ENCODE measurements at regions not wholly inside any gene's neighbourhood (a gene's known extent, or its start where the extent isn't known, plus 50 kb on each side); places are given as distances from the start of the nearest gene placed in this dataset.
A peak's percentile ranks its signal among the peaks of the same experiment; 100 is the strongest.

GRCh38 chrX:40485102-40485826, 95.5 kb upstream of the ATP6AP2 start:
- no peak for DNase-seq (ENCODE audit: low read depth)

- no peak for DNase-seq (ENCODE audit: low read depth)
These were observed 96.2 kb upstream of the ATP6AP2 start for GRCh38 chrX:40484408-40485091.

GRCh38 chrX:40483502-40483901, 97.3 kb upstream of the ATP6AP2 start:
- no peak for DNase-seq (ENCODE audit: low read depth)

- no peak for DNase-seq (ENCODE audit: low read depth)
These were observed 100.9 kb upstream of the ATP6AP2 start for GRCh38 chrX:40479777-40480318.

- no peak for DNase-seq (ENCODE audit: low read depth)
These were observed 102.2 kb upstream of the ATP6AP2 start for GRCh38 chrX:40478474-40479065.

- DNase-seq (ENCODE audit: low read depth): no peak
These were observed 103.8 kb upstream of the ATP6AP2 start for GRCh38 chrX:40476958-40477357.

GRCh38 chrX:40474645-40475044, 106.1 kb upstream of the ATP6AP2 start:
- no peak for DNase-seq (ENCODE audit: low read depth)

GRCh38 chrX:40474205-40474626, 106.6 kb upstream of the ATP6AP2 start:
- DNase-seq (ENCODE audit: low read depth): no peak

GRCh38 chrX:40473460-40474204, 107.1 kb upstream of the ATP6AP2 start:
- DNase-seq (ENCODE audit: low read depth): no peak

GRCh38 chrX:40471965-40472648, 108.7 kb upstream of the ATP6AP2 start:
- peak; percentile 81 for DNase-seq (ENCODE audit: low read depth)

- DNase-seq (ENCODE audit: low read depth): peak; percentile 3
These were observed 109.8 kb upstream of the ATP6AP2 start for GRCh38 chrX:40470830-40471429.

- no peak for DNase-seq (ENCODE audit: low read depth)
These were observed 111.5 kb upstream of the ATP6AP2 start for GRCh38 chrX:40469316-40469715.

- peak; percentile 57 for DNase-seq (ENCODE audit: low read depth)
These were observed 112.5 kb upstream of the ATP6AP2 start for GRCh38 chrX:40468033-40468846.

GRCh38 chrX:40467454-40467853, 113.3 kb upstream of the ATP6AP2 start:
- no peak for DNase-seq (ENCODE audit: low read depth)

- peak; percentile 16 for DNase-seq (ENCODE audit: low read depth)
These were observed 114.8 kb upstream of the ATP6AP2 start for GRCh38 chrX:40465735-40466551.

GRCh38 chrX:40462795-40463194, 118.0 kb upstream of the ATP6AP2 start:
- no peak for DNase-seq (ENCODE audit: low read depth)

GRCh38 chrX:40460926-40461325, 119.8 kb upstream of the ATP6AP2 start:
- DNase-seq (ENCODE audit: low read depth): peak; percentile 68

- no peak for DNase-seq (ENCODE audit: low read depth)
These were observed 121.1 kb upstream of the ATP6AP2 start for GRCh38 chrX:40459571-40460158.

GRCh38 chrX:40457406-40457805, 123.4 kb upstream of the ATP6AP2 start:
- no peak for DNase-seq (ENCODE audit: low read depth)

All from LHCN-M2 (cell line).